IMR-90 (cell line): ENCODE measurements at regions not wholly inside any gene's neighbourhood (a gene's known extent, or its start where the extent isn't known, plus 50 kb on each side); places are given as distances from the start of the nearest gene placed in this dataset.

Experiments used
- ATAC-seq: fragments of 200-7000 bp; cut with Tn5 transposase; 2 replicates; pipeline ENCODE4 v1.9.1; 2020; ENCODE audit warnings: low read depth, mild to moderate bottlenecking, moderate library complexity
- BruUV-seq: library from RNA; stranded (reverse); fragments of 400-500 nt; replicated peaks from 2 replicates; lab custom pipeline; 2021; lab: Mats Ljungman, UMichigan
- CTCF ChIA-PET: fragments of 300-600 bp; formaldehyde crosslinking; extraction: SDS; loops from one replicate; lab custom pipeline; 2021; ENCODE audit warnings: antibody characterized with exemption; lab: Yijun Ruan, JAX
- POLR2A ChIA-PET: fragments of 300-600 bp; sonication (Branson Sonifier 250); formaldehyde crosslinking; loops from one replicate; lab custom pipeline; 2022; ENCODE audit warnings: antibody characterized with exemption; ENCODE audit not compliant: unreplicated experiment; lab: Charles Lee
- DNase-seq: peaks from one replicate; pipeline ENCODE4 v3.0.0; 2013
- H2AFZ ChIP-seq: replicated peaks from 2 replicates; pipeline ENCODE3; 2013; ENCODE audit warnings: low read length, mild to moderate bottlenecking; ENCODE audit not compliant: poor library complexity
- H2AK5ac ChIP-seq: 2 replicates; pipeline ENCODE4 v1.6.1; 2013; ENCODE audit warnings: low read depth, low read length, inconsistent platforms
- H2AK9ac ChIP-seq: replicated peaks from 2 replicates; pipeline ENCODE3; 2013; ENCODE audit warnings: mild to moderate bottlenecking, low read depth, low read length, moderate library complexity; ENCODE audit not compliant: poor library complexity
- H2BK120ac ChIP-seq: 2 replicates; pipeline ENCODE4 v1.6.1; 2013; ENCODE audit warnings: low read depth, low read length, inconsistent platforms
- H2BK15ac ChIP-seq: 3 replicates; pipeline ENCODE4 v1.6.1; 2013; ENCODE audit warnings: low read depth, low read length, inconsistent platforms
- H2BK20ac ChIP-seq: 2 replicates; pipeline ENCODE4 v1.6.1; 2013; ENCODE audit warnings: low read depth, mild to moderate bottlenecking, inconsistent platforms, low read length, moderate library complexity
- H2BK5ac ChIP-seq: 2 replicates; pipeline ENCODE4 v1.6.1; 2013; ENCODE audit warnings: mild to moderate bottlenecking, low read depth, low read length, inconsistent platforms; ENCODE audit not compliant: poor library complexity, severe bottlenecking
- H3K14ac ChIP-seq: replicated peaks from 2 replicates; pipeline ENCODE4 v1.6.1; 2013; ENCODE audit warnings: low read depth, low read length, inconsistent platforms
- H3K18ac ChIP-seq: 2 replicates; pipeline ENCODE4 v1.6.1; 2013; ENCODE audit warnings: low read depth, low read length, control low read depth
- H3K23ac ChIP-seq: 2 replicates; pipeline ENCODE4 v1.6.1; 2013; ENCODE audit warnings: low read depth, low read length, inconsistent platforms
- H3K27ac ChIP-seq: 2 replicates; pipeline ENCODE4 v1.5.1; 2013; ENCODE audit warnings: mild to moderate bottlenecking, control low read depth, low read length; ENCODE audit not compliant: insufficient read depth
- H3K27me3 ChIP-seq: 2 replicates; pipeline ENCODE4 v1.6.1; 2013; ENCODE audit warnings: low read length; ENCODE audit not compliant: control insufficient read depth, insufficient read depth
- H3K36me3 ChIP-seq: 2 replicates; pipeline ENCODE4 v1.6.1; 2013; ENCODE audit warnings: low read length, mixed read lengths; ENCODE audit not compliant: control insufficient read depth, insufficient read depth
- H3K4ac ChIP-seq: 2 replicates; pipeline ENCODE4 v1.6.1; 2013; ENCODE audit warnings: low read depth, low read length, inconsistent platforms
- H3K4me1 ChIP-seq: 2 replicates; pipeline ENCODE4 v1.6.1; 2013; ENCODE audit warnings: low read length, mixed read lengths; ENCODE audit not compliant: control insufficient read depth, insufficient read depth
- H3K4me2 ChIP-seq: 2 replicates; pipeline ENCODE4 v1.6.1; 2013; ENCODE audit warnings: low read depth, mild to moderate bottlenecking, control low read depth, low read length, moderate library complexity
- H3K4me3 ChIP-seq: 2 replicates; pipeline ENCODE4 v1.5.1; 2013; ENCODE audit warnings: low read depth, mild to moderate bottlenecking, control low read depth, low read length, moderate library complexity; ENCODE audit not compliant: insufficient read depth
- H3K56ac ChIP-seq: 2 replicates; pipeline ENCODE4 v1.6.1; 2013; ENCODE audit warnings: low read length, inconsistent platforms; ENCODE audit not compliant: insufficient read depth; ENCODE audit errors: extremely low read depth
- H3K79me1 ChIP-seq, 2 experiments: 2 replicates each; pipeline ENCODE4 v1.6.1; 2013; ENCODE audit warnings: low read length in 2 of 2, inconsistent platforms in 1 of 2, low read depth in 1 of 2
- H3K9ac ChIP-seq: 2 replicates; pipeline ENCODE4 v1.6.1; 2013; ENCODE audit warnings: low read depth, low read length, control low read depth
- H3K9me1 ChIP-seq: 2 replicates; pipeline ENCODE4 v1.6.1; 2013; ENCODE audit warnings: low read length, inconsistent platforms; ENCODE audit not compliant: insufficient read depth
- H3K9me3 ChIP-seq: 2 replicates; pipeline ENCODE4 v1.6.1; 2013; ENCODE audit warnings: low read length; ENCODE audit not compliant: control insufficient read depth, insufficient read depth
- H4K20me1 ChIP-seq: 2 replicates; pipeline ENCODE4 v1.6.1; 2013; ENCODE audit warnings: low read length, inconsistent platforms; ENCODE audit not compliant: insufficient read depth
- H4K5ac ChIP-seq: 2 replicates; pipeline ENCODE4 v1.6.1; 2013; ENCODE audit warnings: mild to moderate bottlenecking, low read depth, low read length, control low read depth
- H4K8ac ChIP-seq, 2 experiments: 2 replicates each; pipeline ENCODE4 v1.6.1; 2013; ENCODE audit warnings: low read depth in 2 of 2, low read length in 2 of 2, control low read depth in 1 of 2, inconsistent platforms in 1 of 2
- H4K91ac ChIP-seq: 2 replicates; pipeline ENCODE4 v1.6.1; 2013; ENCODE audit warnings: low read depth, low read length, inconsistent platforms; ENCODE audit not compliant: insufficient read depth
- BHLHE40 ChIP-seq: fragments of 150-350 bp; IDR thresholded peaks from 2 replicates; pipeline ENCODE4 v1.6.1; 2016; ENCODE audit warnings: mild to moderate bottlenecking, low read depth, low read length
- CEBPB ChIP-seq: IDR thresholded peaks from 2 replicates; pipeline ENCODE4 v1.6.1; 2012; ENCODE audit warnings: low read depth, low read length, improper control_type of control experiment
- ELK1 ChIP-seq: fragments of 150-350 bp; IDR thresholded peaks from 2 replicates; pipeline ENCODE4 v1.6.1; 2016; ENCODE audit warnings: low read depth, mild to moderate bottlenecking, low read length, moderate library complexity, borderline replicate concordance
- MAFK ChIP-seq: IDR thresholded peaks from 2 replicates; pipeline ENCODE4 v1.6.1; 2012; ENCODE audit warnings: low read depth, low read length, improper control_type of control experiment
- RCOR1 ChIP-seq: IDR thresholded peaks from 2 replicates; pipeline ENCODE4 v1.6.1; 2012; ENCODE audit warnings: mild to moderate bottlenecking, low read length, improper control_type of control experiment; ENCODE audit not compliant: insufficient replicate concordance
- WGBS, 2 experiments: methylation state at CpG; one replicate each; pipeline versions ENCODE4 v1.1.5 to v1.1.7; 2013; ENCODE audit warnings: missing lambda C conversion rate in 2 of 2; ENCODE audit not compliant: insufficient read length in 1 of 2; ENCODE audit errors: extremely low coverage in 2 of 2; 5-methylcytosine and 5-hydroxymethylcytosine counted together
- dilution Hi-C: fragments of 300-500 bp; cut with HindIII; formaldehyde crosslinking; loops from one replicate; pipeline ENCODE4 v1.14.3; 2018; ENCODE audit warnings: low sequenced_read_pairs; ENCODE audit not compliant: unreplicated experiment
- in situ Hi-C: fragments of 300-500 bp; cut with MboI; formaldehyde crosslinking; loops from 3 replicates; pipeline ENCODE4 v1.14.3; 2019; ENCODE audit warnings: low sequenced_read_pairs, inconsistent platforms, mixed read lengths
- intact Hi-C: fragments of 100-400 bp; cut with micrococcal nuclease; formaldehyde crosslinking; loops from 2 replicates; pipeline ENCODE4 v1.10.0; 2022

- Histone ChIP-seq H3K79me1 (no peaks in the 10 kb centered on the region), H4K5ac (no peak overlapping the region), H2AK9ac (no peak overlapping the region), H3K9me1 (no peaks in the 10 kb centered on the region), H2AK5ac (no peak overlapping the region), H4K8ac (no peak overlapping the region), H3K4me2 (no peak overlapping the region), H3K9ac (no peak overlapping the region), H2AFZ (no peak overlapping the region), H4K20me1 (no peaks in the 10 kb centered on the region), H3K4ac (no peak overlapping the region), H3K18ac (no peak overlapping the region), H3K27me3 (peaks cover 42% of the 10 kb centered on the region), H2BK5ac (no peak overlapping the region), H3K23ac (no peak overlapping the region), H2BK120ac (no peak overlapping the region), H3K36me3 (no peaks in the 10 kb centered on the region), H2BK15ac (no peak overlapping the region), H3K9me3 (no peaks in the 10 kb centered on the region), H3K4me3 (no peak overlapping the region), H3K56ac (no peak overlapping the region), H4K91ac (no peak overlapping the region), H3K14ac (no peak overlapping the region), H3K4me1 (no peaks in the 10 kb centered on the region), H3K27ac (no peak overlapping the region), H2BK20ac (no peak overlapping the region)
- BruUV-seq, result no TSS peak
- in situ Hi-C loops (no loop called here), dilution Hi-C loops (no loop called here), intact Hi-C loops (no loop called here)
- POLR2A ChIA-PET, result no interaction called here
- no peak for DNase-seq
- no peak for ATAC-seq
- CTCF ChIA-PET, result no interaction called here
- 13% methylated on average over 1 of the region's 2 CpGs; no CpG with 5 or more reads in 1 of the 2 experiments for WGBS, 2 experiments
- TF ChIP-seq BHLHE40 (no peak), MAFK (no peak), ELK1 (no peak), CEBPB (no peak), RCOR1 (no peak)
These were observed 141.5 kb upstream of the RFLNA start for GRCh38 chr12:124153392-124153791.
